ENCODE measurements at regions not wholly inside any gene's neighbourhood (a gene's known extent, or its start where the extent isn't known, plus 50 kb on each side); places are given as distances from the start of the nearest gene placed in this dataset.

GRCh38 chr16:85401917-85402766 lies 211.0 kb upstream of the GSE1 start:
- TF ChIP-seq REST (IDR thresholded peaks at IDR 0.05; ENCODE audit: insufficient read depth in 1 of 2, low read depth in 2 of 2, low read length in 2 of 2), result no peak
- no peak for TF ChIP-seq SIN3A (IDR thresholded peaks at IDR 0.05; ENCODE audit: borderline replicate concordance, insufficient read depth, low read length)
- TF ChIP-seq TAF1 (IDR thresholded peaks at IDR 0.05; ENCODE audit: borderline replicate concordance, insufficient read depth, low read length), result no peak
- no peak for TF ChIP-seq POLR2AphosphoS5 (IDR thresholded peaks at IDR 0.05; ENCODE audit: low read depth, low read length)
- no peak for TF ChIP-seq FOXP2 (optimal IDR thresholded peaks at IDR 0.05; ENCODE audit: borderline replicate concordance, extremely low read depth, extremely low read length, insufficient read depth)
